AG04449 (cell line): ENCODE measurements at regions not wholly inside any gene's neighbourhood (a gene's known extent, or its start where the extent isn't known, plus 50 kb on each side); places are given as distances from the start of the nearest gene placed in this dataset.

ENCODE experiments used
- CTCF ChIA-PET: fragments of 350-600 bp; formaldehyde crosslinking; extraction: SDS; loops from one replicate; lab custom pipeline; 2021; ENCODE audit warnings: antibody characterized with exemption; lab: Yijun Ruan, JAX
- POLR2A ChIA-PET: fragments of 400-600, 350-600 bp; formaldehyde crosslinking; extraction: SDS; loops from one replicate; lab custom pipeline; 2020; ENCODE audit warnings: antibody characterized with exemption, inconsistent platforms; lab: Yijun Ruan, JAX
- DNase-seq: peaks from one replicate; pipeline ENCODE4 v3.0.0-alpha.2; 2010; ENCODE audit warnings: low read depth, low spot score
- H3K4me3 ChIP-seq: 2 replicates; pipeline ENCODE4 v1.5.1; 2011; ENCODE audit warnings: low read depth, mild to moderate bottlenecking, control low read depth, low read length
- TF ChIP-seq, protein P1 (sequence below): IDR thresholded peaks from one replicate; pipeline ENCODE4 v1.5.1; 2011; ENCODE audit warnings: mild to moderate bottlenecking, moderate library complexity, low read length, control low read depth, inconsistent platforms; ENCODE audit not compliant: insufficient read depth; ENCODE audit errors: missing control alignments

DNA sequence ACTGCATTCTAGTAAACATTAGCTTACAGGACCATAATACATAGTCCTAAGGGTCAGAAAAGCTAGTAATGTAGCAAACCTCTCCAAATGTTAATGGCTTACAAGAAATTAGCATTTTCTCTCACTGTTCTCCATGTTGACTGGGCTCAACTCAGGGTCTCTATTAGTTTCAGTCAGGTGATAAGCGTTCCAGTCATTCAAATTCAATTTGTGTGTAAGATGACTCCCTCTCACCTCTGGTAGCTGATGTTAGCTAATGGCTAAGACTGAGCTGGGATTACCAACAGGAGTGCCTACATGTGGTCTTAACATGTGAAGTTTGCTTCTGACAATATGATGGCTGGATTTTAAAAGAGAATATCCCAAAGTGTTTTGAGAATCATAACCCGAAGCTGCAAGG lies 630.5 kb upstream of the USP15 start:
- no peak overlapping the region for H3K4me3 ChIP-seq
- POLR2A ChIA-PET = no interaction called here
- TF ChIP-seq, protein P1, sequence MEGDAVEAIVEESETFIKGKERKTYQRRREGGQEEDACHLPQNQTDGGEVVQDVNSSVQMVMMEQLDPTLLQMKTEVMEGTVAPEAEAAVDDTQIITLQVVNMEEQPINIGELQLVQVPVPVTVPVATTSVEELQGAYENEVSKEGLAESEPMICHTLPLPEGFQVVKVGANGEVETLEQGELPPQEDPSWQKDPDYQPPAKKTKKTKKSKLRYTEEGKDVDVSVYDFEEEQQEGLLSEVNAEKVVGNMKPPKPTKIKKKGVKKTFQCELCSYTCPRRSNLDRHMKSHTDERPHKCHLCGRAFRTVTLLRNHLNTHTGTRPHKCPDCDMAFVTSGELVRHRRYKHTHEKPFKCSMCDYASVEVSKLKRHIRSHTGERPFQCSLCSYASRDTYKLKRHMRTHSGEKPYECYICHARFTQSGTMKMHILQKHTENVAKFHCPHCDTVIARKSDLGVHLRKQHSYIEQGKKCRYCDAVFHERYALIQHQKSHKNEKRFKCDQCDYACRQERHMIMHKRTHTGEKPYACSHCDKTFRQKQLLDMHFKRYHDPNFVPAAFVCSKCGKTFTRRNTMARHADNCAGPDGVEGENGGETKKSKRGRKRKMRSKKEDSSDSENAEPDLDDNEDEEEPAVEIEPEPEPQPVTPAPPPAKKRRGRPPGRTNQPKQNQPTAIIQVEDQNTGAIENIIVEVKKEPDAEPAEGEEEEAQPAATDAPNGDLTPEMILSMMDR = no peak
- CTCF ChIA-PET = no interaction called here
- no peak for DNase-seq

DNA sequence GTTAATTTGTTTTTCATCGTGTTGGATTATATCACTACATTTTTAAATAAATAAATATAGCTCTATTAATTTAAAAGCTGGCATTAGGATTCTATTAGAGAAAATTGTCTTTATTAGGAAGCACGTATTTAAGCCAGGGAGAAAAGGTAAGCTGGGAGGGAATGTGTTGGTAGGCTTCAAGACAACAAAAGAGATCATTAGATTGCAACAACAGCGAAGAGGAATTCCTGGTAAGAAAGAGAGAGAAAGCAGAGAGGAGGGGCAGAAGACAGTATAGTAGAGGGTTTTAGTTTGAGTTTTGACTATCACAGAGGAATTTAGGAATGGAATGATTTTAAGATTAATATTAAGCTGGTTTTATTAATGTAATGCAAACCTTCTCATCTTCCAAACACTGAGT lies 613.6 kb upstream of the USP15 start:
- TF ChIP-seq, protein P1 = no peak
- ChIA-PET CTCF (no interaction called here), POLR2A (no interaction called here)
- H3K4me3 ChIP-seq = no peak overlapping the region
- DNase-seq = no peak

DNA sequence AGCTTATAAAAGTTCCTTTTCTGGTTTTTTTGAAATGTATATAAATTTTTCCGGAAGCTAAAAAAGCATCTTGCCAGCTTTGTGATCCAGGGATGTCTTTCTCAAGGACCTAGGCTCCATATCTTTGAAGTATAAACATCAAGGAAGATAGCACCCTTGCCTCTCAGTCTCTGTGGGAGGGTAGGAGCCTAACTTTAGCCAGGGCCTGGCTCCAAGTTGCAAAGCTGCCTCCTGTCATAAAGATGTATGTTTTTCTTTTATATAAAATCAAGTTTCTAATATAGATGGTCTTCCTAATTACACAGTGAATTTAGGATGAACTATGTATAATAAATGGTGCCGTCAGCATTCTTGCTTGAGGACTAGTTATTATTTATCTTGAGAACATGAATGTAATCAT lies 612.6 kb upstream of the USP15 start:
- TF ChIP-seq, protein P1 = no peak
- no peak overlapping the region for H3K4me3 ChIP-seq
- no peak for DNase-seq
- ChIA-PET CTCF (no interaction called here), POLR2A (no interaction called here)

DNA sequence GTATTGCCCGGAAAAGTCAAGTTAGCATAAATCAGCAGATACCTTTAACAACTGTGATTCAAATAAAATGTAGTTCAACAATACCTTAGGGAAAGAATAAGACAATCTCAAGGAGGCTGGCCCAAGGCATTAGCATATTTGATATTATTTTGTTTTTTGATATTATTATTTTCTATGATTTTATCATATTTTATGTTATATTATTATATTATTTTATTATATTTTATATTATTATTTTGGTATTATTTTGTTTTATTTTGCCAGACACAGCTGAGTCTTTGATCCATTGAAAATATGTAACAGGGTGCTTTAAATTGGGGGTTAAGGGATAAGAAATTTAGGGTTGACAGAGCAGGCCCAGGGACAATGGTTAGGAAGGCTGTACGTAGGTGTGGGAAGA lies 607.9 kb upstream of the USP15 start:
- CTCF ChIA-PET = no interaction called here
- H3K4me3 ChIP-seq = no peak overlapping the region
- POLR2A ChIA-PET = interaction anchor here (0.5 kb wide), 1 partner anchor 14 kb away, joined by 7 read pairs; no protein-coding TSS in a partner anchor
- TF ChIP-seq, protein P1 = no peak
- no peak for DNase-seq

DNA sequence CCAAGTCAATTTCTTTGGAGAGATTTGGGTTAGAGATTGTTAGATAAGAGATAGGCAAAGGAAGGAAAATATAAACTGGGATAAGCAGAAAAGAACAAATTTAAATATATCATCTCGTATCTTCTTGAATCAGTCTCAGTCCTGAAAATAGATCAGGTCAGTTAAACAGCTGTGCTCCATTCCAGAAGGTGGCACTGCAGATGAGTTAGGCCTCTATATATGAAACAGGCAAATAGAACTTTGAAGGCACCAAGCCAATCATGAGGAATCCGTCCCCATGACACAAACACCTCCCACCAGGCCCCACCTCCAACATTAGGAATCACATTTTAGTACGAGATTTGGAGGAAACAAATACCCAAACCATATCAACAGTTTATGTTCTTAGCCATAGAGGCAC lies 605.5 kb upstream of the USP15 start:
- TF ChIP-seq, protein P1 = no peak
- no peak for DNase-seq
- H3K4me3 ChIP-seq = no peak overlapping the region
- ChIA-PET CTCF (no interaction called here), POLR2A (no interaction called here)

DNA sequence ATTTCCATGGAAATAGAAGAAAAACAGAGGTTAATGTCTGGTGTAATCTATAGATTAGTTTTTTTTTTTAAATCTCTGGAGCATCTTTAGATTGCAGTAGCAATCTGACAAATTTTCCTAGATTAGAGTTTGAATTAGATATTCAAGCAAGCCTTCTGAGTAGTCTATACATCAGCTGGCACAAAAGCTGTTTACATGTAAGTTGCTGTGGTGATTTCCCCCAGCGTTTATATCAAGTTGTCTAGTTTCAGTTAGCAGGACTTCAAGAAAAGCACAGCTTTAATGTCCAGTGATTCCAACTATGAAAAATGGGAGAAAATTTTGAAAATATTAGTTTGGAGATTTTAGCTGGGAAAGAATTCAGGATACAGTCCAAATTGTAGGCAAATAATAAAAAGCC lies 605.0 kb upstream of the USP15 start:
- ChIA-PET CTCF (no interaction called here), POLR2A (no interaction called here)
- TF ChIP-seq, protein P1 = no peak
- H3K4me3 ChIP-seq = no peak overlapping the region
- no peak for DNase-seq
